Activated CD4-positive, CD25-positive, alpha-beta regulatory T cell (primary cell): ENCODE measurements at regions not wholly inside any gene's neighbourhood (a gene's known extent, or its start where the extent isn't known, plus 50 kb on each side); places are given as distances from the start of the nearest gene placed in this dataset.

Experiments used
- DNase-seq, 4 experiments: peaks; one replicate each; lab custom pipeline; 2025; lab: John Stamatoyannopoulos, UW

GRCh38 chr2:59008950-59009349, 767.8 kb upstream of the FANCL start:
- no peak for DNase-seq

- DNase-seq, result no peak
Observed at GRCh38 chr2:59005836-59006615, 764.9 kb upstream of the FANCL start.

GRCh38 chr2:59004621-59005020, 763.5 kb upstream of the FANCL start:
- DNase-seq, result no peak

- DNase-seq, result no peak
Observed at GRCh38 chr2:59000796-59001195, 759.7 kb upstream of the FANCL start.

GRCh38 chr2:58992062-58992706, 751.1 kb upstream of the FANCL start:
- DNase-seq, result no peak

- no peak for DNase-seq
Observed at GRCh38 chr2:58991357-58991756, 750.2 kb upstream of the FANCL start.

GRCh38 chr2:58985541-58985940, 744.4 kb upstream of the FANCL start:
- no peak for DNase-seq

GRCh38 chr2:58984731-58985130, 743.6 kb upstream of the FANCL start:
- DNase-seq, result no peak

- no peak for DNase-seq
Observed at GRCh38 chr2:58983111-58983510, 742.0 kb upstream of the FANCL start.

- no peak for DNase-seq
Observed at GRCh38 chr2:58981237-58981636, 740.1 kb upstream of the FANCL start.

GRCh38 chr2:58976375-58977071, 735.4 kb upstream of the FANCL start:
- no peak for DNase-seq

GRCh38 chr2:58974881-58975280, 733.8 kb upstream of the FANCL start:
- DNase-seq, result no peak

GRCh38 chr2:58974426-58974825, 733.3 kb upstream of the FANCL start:
- no peak for DNase-seq

- no peak for DNase-seq
Observed at GRCh38 chr2:58973811-58974281, 732.7 kb upstream of the FANCL start.

GRCh38 chr2:58972737-58973136, 731.6 kb upstream of the FANCL start:
- no peak for DNase-seq

GRCh38 chr2:58971511-58972360, 730.6 kb upstream of the FANCL start:
- no peak for DNase-seq

GRCh38 chr2:58970365-58970764, 729.2 kb upstream of the FANCL start:
- DNase-seq, result no peak

GRCh38 chr2:58968885-58969284, 727.8 kb upstream of the FANCL start:
- no peak for DNase-seq

- DNase-seq, result no peak
Observed at GRCh38 chr2:58967736-58968135, 726.6 kb upstream of the FANCL start.

- DNase-seq, result no peak
Observed at GRCh38 chr2:58965602-58966001, 724.5 kb upstream of the FANCL start.

GRCh38 chr2:58959996-58960395, 718.9 kb upstream of the FANCL start:
- DNase-seq, result no peak
